SK-N-SH (cell line): ENCODE measurements at regions not wholly inside any gene's neighbourhood (a gene's known extent, or its start where the extent isn't known, plus 50 kb on each side); places are given as distances from the start of the nearest gene placed in this dataset.

Experiments used
- CTCF ChIA-PET: fragments of 300-600, 350-600 bp; formaldehyde crosslinking; extraction: SDS; loops from one replicate; lab custom pipeline; 2021; lab: Yijun Ruan, JAX
- POLR2A ChIA-PET: fragments of 350-600 bp; sonication (Branson Sonifier 250); formaldehyde crosslinking; extraction: SDS; loops from one replicate; lab custom pipeline; 2020; ENCODE audit warnings: antibody characterized with exemption, inconsistent platforms; lab: Yijun Ruan, JAX
- DNase-seq: peaks from one replicate; pipeline ENCODE4 v3.0.0; 2012
- H2AFZ ChIP-seq: fragments of 200-600 bp; sonication (generic); 2 replicates; pipeline ENCODE4 v1.8.1; 2016; ENCODE audit warnings: antibody characterized with exemption, mild to moderate bottlenecking, low read depth
- H3F3A ChIP-seq: fragments of 200-600 bp; sonication (generic); replicated peaks from 2 replicates; pipeline ENCODE3; 2016; ENCODE audit warnings: antibody characterized with exemption, mild to moderate bottlenecking; ENCODE audit not compliant: insufficient read depth
- H3K27ac ChIP-seq, 2 experiments: fragments of 200-500 bp in 1 of 2; fragments of 200-600 bp in 1 of 2; sonication (Bioruptor generic) in 1 of 2; sonication (generic), shearing (Covaris generic) in 1 of 2; 2 replicates each; pipeline versions ENCODE4 v1.5.1 to v1.6.1; 2014 to 2016; ENCODE audit warnings: low read depth in 2 of 2, inconsistent platforms in 1 of 2, low read length in 1 of 2, mild to moderate bottlenecking in 1 of 2, mixed read lengths in 1 of 2
- H3K27me3 ChIP-seq: fragments of 200-600 bp; sonication (generic), shearing (Covaris generic); 2 replicates; pipeline ENCODE4 v1.6.1; 2016; ENCODE audit warnings: mixed run types; ENCODE audit not compliant: insufficient read depth
- H3K36me3 ChIP-seq, 2 experiments: fragments of 200-500 bp in 1 of 2; fragments of 200-600 bp in 1 of 2; sonication (Bioruptor generic) in 1 of 2; sonication (generic) in 1 of 2; replicated peaks in 1 of 2; 2 replicates each; pipeline versions ENCODE3 to v1.5.1; 2014 to 2016; ENCODE audit warnings: low read length in 1 of 2, mild to moderate bottlenecking in 1 of 2; ENCODE audit not compliant: insufficient read depth in 2 of 2, control insufficient read depth in 1 of 2
- H3K4me1 ChIP-seq, 2 experiments: fragments of 200-500 bp in 1 of 2; fragments of 200-600 bp in 1 of 2; sonication (Bioruptor generic) in 1 of 2; sonication (generic), shearing (Covaris generic) in 1 of 2; 2 replicates each; pipeline versions ENCODE4 v1.5.1 to v1.6.1; 2014 to 2016; ENCODE audit warnings: low read depth in 1 of 2, low read length in 1 of 2, mixed run types in 1 of 2; ENCODE audit not compliant: insufficient read depth in 2 of 2, control insufficient read depth in 1 of 2
- H3K4me2 ChIP-seq: fragments of 200-600 bp; sonication (generic), shearing (Covaris generic); 2 replicates; pipeline ENCODE4 v1.6.1; 2017; ENCODE audit warnings: mixed run types
- H3K4me3 ChIP-seq, 2 experiments: fragments of 200-500 bp in 1 of 2; fragments of 200-600 bp in 1 of 2; sonication (Bioruptor generic) in 1 of 2; sonication (generic), shearing (Covaris generic) in 1 of 2; 2 replicates each; pipeline versions ENCODE4 v1.5.1 to v1.8.1; 2014 to 2016; ENCODE audit warnings: low read depth in 2 of 2, inconsistent platforms in 1 of 2, low read length in 1 of 2, mild to moderate bottlenecking in 1 of 2, mixed read lengths in 1 of 2, moderate library complexity in 1 of 2
- H3K79me2 ChIP-seq: fragments of 200-600 bp; sonication (generic); 2 replicates; pipeline ENCODE4 v1.8.1; 2017; ENCODE audit warnings: mild to moderate bottlenecking; ENCODE audit not compliant: insufficient read depth
- H3K9ac ChIP-seq: fragments of 200-600 bp; sonication (generic); 2 replicates; pipeline ENCODE4 v1.6.1; 2017; ENCODE audit warnings: mixed run types
- H3K9me2 ChIP-seq: fragments of 200-600 bp; sonication (generic); 2 replicates; pipeline ENCODE4 v1.6.1; 2017; ENCODE audit warnings: mixed run types
- H3K9me3 ChIP-seq: fragments of 200-600 bp; sonication (generic); 2 replicates; pipeline ENCODE4 v1.6.1; 2017; ENCODE audit warnings: mixed run types, mild to moderate bottlenecking, moderate library complexity
- H4K20me1 ChIP-seq: fragments of 200-600 bp; sonication (generic); 2 replicates; pipeline ENCODE4 v1.6.1; 2017; ENCODE audit warnings: mild to moderate bottlenecking, mixed run types; ENCODE audit not compliant: insufficient read depth
- EP300 ChIP-seq, 2 experiments: IDR thresholded peaks; 2 replicates each; pipeline versions ENCODE4 v1.4.0 to v1.6.1; 2012; ENCODE audit warnings: borderline replicate concordance in 1 of 2, low read depth in 1 of 2, low read length in 1 of 2
- EZH2phosphoT487 ChIP-seq: fragments of 200-600 bp; sonication (generic); IDR thresholded peaks from 2 replicates; pipeline ENCODE4 v1.6.1; 2017; ENCODE audit warnings: low read depth, mixed run types, mild to moderate bottlenecking, antibody characterized with exemption, moderate library complexity, borderline replicate concordance
- FOXJ3 ChIP-seq: sonication (generic); formaldehyde crosslinking; IDR thresholded peaks from 2 replicates; pipeline ENCODE4 v1.5.1; 2020; ENCODE audit warnings: mild to moderate bottlenecking, missing genetic modification reagents
- FOXM1 ChIP-seq: IDR thresholded peaks from 2 replicates; pipeline ENCODE4 v1.4.0; 2012; ENCODE audit warnings: low read depth, mild to moderate bottlenecking
- JUND ChIP-seq: IDR thresholded peaks from 2 replicates; pipeline ENCODE4 v1.4.0; 2012
- MAX ChIP-seq: IDR thresholded peaks from 2 replicates; pipeline ENCODE4 v1.4.0; 2012; ENCODE audit warnings: low read depth
- RAD21 ChIP-seq: IDR thresholded peaks from 2 replicates; pipeline ENCODE4 v1.6.1; 2012; ENCODE audit warnings: mild to moderate bottlenecking, low read length
- SMC3 ChIP-seq: IDR thresholded peaks from 2 replicates; pipeline ENCODE4 v1.6.1; 2012; ENCODE audit warnings: low read depth, low read length, improper control_type of control experiment
- TAF1 ChIP-seq: IDR thresholded peaks from 2 replicates; pipeline ENCODE4 v1.6.1; 2012; ENCODE audit warnings: low read depth, mild to moderate bottlenecking, low read length, moderate library complexity, borderline replicate concordance
- YY1 ChIP-seq: IDR thresholded peaks from 2 replicates; pipeline ENCODE4 v1.4.0; 2012; ENCODE audit warnings: low read depth, mild to moderate bottlenecking
- WGBS: methylation state at CpG from one replicate; pipeline ENCODE4 v1.1.6; 2017; ENCODE audit warnings: low lambda C conversion rate; 5-methylcytosine and 5-hydroxymethylcytosine counted together
- TF ChIP-seq, protein P1 (sequence below): fragments of 150-350 bp; IDR thresholded peaks from 2 replicates; pipeline ENCODE4 v1.6.1; 2017; ENCODE audit warnings: antibody characterized with exemption, low read length, low read depth, borderline replicate concordance

GRCh38 chr10:34906067-34906965, 91.2 kb upstream of the PARD3 start:
- H3K4me1 ChIP-seq: peaks cover 13 to 19% of the 10 kb centered on the region in 2 experiments; a peak in 3 of 4 replicates
- ChIA-PET POLR2A (no interaction called here), CTCF (interaction anchor here (1.4 kb wide), 1 partner anchor 31 kb away, joined by 3 read pairs; no protein-coding TSS in a partner anchor)
- H3K9me3 ChIP-seq: no peaks in the 10 kb centered on the region
- 94% methylated on average over 24 of the region's 29 CpGs for WGBS
- TF ChIP-seq JUND: no peak
- no peak overlapping the region; a peak in 2 of 4 replicates for H3K27ac ChIP-seq
- H3K4me2 ChIP-seq: no peak overlapping the region
- H3K4me3 ChIP-seq: no peak overlapping the region
- no peaks in the 10 kb centered on the region for H4K20me1 ChIP-seq
- H3K27me3 ChIP-seq: no peaks in the 10 kb centered on the region
- no peaks in the 10 kb centered on the region for H3K9me2 ChIP-seq
- no peaks in the 10 kb centered on the region for H3K36me3 ChIP-seq
- DNase-seq: peak; percentile 30
- peaks cover 16% of the 10 kb centered on the region for H3F3A ChIP-seq
- H2AFZ ChIP-seq: no peak overlapping the region
- H3K79me2 ChIP-seq: no peaks in the 10 kb centered on the region
- H3K9ac ChIP-seq: no peak overlapping the region

- POLR2A ChIA-PET: no interaction called here
- 89% methylated on average over 9 of the region's 9 CpGs for WGBS
- Histone ChIP-seq H3K9me3 (no peaks in the 10 kb centered on the region), H3K9me2 (no peaks in the 10 kb centered on the region), H3K36me3 (no peaks in the 10 kb centered on the region), H3K9ac (no peak overlapping the region), H3K4me1 (peaks cover 13 to 19% of the 10 kb centered on the region in 2 experiments; a peak in 3 of 4 replicates), H4K20me1 (no peaks in the 10 kb centered on the region)
- CTCF ChIA-PET: interaction anchor here (1.4 kb wide), 2 partner anchors 32 to 43 kb away, joined by 3 to 4 read pairs; no protein-coding TSS in a partner anchor
- TF ChIP-seq FOXJ3 (CRISPR knock-in tag) (no peak), FOXM1 (no peak), YY1 (no peak), TAF1 (no peak), EZH2phosphoT487 (no peak), SMC3 (no peak), JUND (no peak), EP300 (IDR thresholded peaks at IDR 0.05; ENCODE audit: borderline replicate concordance in 1 of 2, low read depth in 1 of 2, low read length in 1 of 2) (no peak), MAX (no peak), RAD21 (no peak)
- TF ChIP-seq, protein P1, sequence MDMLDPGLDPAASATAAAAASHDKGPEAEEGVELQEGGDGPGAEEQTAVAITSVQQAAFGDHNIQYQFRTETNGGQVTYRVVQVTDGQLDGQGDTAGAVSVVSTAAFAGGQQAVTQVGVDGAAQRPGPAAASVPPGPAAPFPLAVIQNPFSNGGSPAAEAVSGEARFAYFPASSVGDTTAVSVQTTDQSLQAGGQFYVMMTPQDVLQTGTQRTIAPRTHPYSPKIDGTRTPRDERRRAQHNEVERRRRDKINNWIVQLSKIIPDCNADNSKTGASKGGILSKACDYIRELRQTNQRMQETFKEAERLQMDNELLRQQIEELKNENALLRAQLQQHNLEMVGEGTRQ: no peak
- TF ChIP-seq, all 33 proteins: peak for 0
- Histone ChIP-seq H3K27me3 (no peaks in the 10 kb centered on the region), H2AFZ (no peak overlapping the region), H3F3A (peaks cover 16% of the 10 kb centered on the region), H3K79me2 (no peaks in the 10 kb centered on the region), H3K4me2 (no peak overlapping the region), H3K4me3 (no peak overlapping the region), H3K27ac (no peak overlapping the region; a peak in 1 of 4 replicates)
- no peak for DNase-seq
Measured at GRCh38 chr10:34905200-34905927, 90.3 kb upstream of the PARD3 start.
